T-helper 2 cell treated with Interferon-gamma antibody and Interleukin-4, amounts not matched to agents 100 ng/mL and 5 ng/mL, for 36 hours (primary cell): ENCODE measurements at regions not wholly inside any gene's neighbourhood (a gene's known extent, or its start where the extent isn't known, plus 50 kb on each side); places are given as distances from the start of the nearest gene placed in this dataset.

Experiments
- intact Hi-C: fragments of 100-400 bp; cut with micrococcal nuclease; formaldehyde crosslinking; loops from one replicate; pipeline ENCODE4 v1.15.1; 2023

DNA sequence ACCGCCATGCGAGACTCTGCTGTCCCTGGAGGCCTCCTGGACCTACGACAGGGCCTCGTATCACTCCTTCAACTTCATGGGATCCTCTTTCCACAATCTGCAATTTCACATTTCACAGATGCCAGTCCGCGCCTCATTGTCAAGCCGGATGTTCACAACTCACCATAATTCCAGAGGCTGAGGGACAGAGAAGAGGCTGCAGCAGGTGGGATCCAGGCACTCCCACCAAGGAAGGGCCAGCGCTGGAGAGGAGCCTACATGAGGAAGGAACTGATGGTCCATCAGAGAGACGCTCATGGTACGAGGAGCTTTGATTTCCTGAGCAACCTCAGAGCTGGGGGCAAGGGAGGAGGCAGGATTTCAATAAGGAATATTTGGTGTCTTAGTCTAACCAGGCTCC, 495.0 kb downstream of the BRD1 start:
- intact Hi-C loops = no loop called here

DNA sequence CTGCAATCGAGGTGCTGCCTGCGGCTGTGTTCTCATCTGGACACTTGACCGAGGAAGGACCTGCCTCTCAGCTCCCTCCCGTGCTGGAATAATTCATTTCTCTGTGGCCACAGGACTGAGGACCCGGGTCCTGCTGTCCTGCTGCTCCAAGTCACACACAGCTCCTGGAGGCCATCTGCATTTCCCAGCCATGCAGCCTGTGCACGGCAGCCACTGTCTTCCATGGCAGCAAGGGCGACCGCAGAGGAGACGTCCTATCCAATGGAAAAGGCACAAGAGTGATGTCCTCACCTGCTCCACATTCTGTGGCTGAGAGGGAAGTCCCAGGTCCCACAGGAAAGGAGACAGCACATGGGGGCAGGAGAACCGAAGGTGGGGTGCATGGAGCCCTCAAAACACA, 495.8 kb downstream of the BRD1 start:
- intact Hi-C loops = no loop called here

DNA sequence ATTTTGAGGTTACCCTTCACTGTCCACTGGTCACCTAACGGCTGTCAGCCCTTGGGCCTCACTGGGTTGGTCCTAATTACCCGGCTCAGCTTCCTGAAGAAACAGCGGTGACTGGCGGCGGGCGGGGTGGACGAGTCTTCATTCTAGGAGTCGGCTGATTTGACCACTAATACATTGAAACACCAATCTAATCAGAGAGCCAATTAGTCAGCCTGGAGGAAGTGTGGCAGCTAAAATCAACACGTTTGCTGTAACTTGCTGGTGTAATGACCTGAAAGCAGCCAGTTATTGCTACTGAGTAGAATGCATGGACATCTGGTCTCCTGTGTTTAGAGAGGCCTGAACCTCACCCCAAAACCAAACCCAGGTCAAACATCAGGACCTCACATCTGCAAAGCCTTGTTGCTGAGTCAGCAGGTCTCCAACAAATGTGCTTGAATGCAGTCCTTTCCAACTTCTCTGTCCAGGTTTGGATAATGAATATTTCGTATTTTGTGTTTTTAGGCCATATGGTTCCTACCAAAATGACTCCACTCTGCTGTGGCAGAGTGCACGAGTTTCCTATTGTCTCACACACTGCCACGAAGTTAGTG, 496.4 kb downstream of the BRD1 start:
- intact Hi-C loops = no loop called here

DNA sequence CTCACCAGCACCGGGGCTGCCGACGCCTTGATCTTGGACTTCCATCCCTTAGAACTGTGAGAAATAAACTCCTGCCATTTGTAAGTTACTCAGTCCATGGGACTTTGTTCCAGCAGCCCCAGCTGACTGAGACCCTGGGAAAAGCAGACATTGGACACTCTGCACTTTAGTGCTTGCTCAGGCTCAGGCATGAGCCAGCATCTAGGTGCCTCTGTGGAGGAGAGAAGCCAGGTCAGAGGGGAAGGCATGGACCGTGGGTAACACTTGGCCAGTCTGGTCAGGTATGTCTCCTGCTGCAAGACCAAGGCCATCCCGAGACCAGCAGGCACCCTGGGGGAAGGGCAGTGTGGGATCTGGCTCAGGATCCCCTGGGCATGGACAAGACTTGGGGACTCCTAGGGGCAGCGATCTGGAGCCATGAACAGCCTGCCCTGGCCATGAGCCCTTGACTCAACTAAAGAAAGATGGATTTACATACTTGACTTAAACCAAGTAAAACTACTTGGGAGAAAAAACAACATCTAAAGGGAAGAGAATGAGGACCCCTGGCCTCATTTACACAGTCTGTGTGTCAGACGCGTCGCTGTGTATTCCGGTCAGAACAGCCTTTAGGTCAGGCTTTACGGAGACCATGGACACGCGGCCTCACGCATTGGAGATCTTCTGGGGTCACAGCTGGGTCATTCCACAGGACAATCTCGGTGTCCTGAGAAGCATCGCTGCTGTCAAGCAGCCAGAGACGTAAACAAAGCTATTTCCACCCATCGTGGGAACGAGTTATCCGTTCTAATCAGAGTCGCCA, 497.1 kb downstream of the BRD1 start:
- intact Hi-C loops = no loop called here

DNA sequence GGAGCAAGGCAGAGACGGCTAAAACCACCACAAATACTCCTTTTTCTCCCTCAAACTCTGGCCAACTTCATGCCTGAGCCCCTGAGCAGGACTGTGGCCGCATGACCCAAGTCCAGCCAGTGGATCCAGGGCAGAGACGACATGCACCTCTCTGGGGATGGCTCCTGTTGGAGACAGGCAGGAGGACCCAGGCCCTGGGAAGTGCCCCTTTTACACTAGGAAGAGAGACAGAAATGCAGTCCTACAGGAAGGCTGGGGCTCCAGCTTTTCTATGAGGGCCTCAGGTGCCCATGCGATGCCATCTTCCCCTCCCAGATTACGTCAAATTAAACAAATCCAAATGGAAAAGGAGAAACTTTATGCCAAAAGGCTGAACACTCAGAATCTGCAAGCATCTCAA, 498.0 kb downstream of the BRD1 start:
- intact Hi-C loops = no loop called here

DNA sequence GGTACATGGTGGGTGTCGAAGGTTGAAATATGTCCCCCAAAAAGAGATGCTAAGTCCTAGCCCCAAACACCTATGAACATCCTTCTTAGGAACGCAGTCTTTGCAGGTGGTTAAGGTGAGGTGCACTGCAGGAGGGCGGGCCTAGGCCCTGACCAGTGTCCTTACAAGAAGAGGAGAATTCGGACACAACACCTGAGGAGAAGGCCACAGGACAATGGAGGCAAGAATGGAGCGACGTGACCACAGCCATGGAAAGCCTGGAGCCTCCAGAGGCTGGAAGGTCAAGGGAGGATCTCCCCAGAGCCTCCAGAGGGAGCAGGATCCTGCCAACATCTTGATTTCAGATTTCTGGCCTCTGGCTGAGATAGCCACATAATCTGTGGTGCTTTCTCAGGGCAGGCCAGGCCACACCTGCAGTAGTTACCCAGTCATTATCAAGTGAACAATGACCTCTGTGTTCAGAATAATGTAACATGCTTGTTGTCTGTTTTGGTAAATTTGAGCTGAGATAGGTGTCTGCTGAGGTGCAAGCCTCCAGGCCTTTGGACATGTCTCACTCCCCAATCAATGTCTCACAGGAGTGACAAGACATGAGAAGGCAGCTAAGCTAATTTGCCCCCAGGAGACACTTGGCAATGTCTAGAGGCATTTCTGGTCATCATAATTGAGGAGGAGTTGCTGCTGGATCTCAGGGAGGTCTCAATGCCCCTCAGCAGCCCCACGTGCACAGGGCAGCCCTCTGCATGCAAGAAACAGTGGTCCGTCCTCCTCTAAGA, 498.9 kb downstream of the BRD1 start:
- intact Hi-C loops = no loop called here

DNA sequence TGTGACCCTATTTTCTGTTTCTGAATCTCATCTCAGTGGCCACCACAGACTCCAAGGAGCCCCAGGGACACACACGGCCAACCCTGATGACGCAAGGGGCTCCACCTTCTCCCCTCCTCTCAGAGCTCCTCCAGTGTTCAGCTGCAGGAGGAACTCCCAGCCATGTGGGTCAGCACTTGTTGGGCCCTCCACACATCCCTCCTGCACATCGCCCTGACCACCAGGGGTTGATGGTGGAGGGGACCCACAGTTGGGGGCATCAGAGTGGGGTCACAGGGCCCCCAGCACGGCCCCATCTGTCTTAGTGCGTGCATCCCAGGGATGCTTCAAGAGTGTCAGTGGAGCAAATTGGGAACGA, 499.6 kb downstream of the BRD1 start:
- intact Hi-C loops = no loop called here

DNA sequence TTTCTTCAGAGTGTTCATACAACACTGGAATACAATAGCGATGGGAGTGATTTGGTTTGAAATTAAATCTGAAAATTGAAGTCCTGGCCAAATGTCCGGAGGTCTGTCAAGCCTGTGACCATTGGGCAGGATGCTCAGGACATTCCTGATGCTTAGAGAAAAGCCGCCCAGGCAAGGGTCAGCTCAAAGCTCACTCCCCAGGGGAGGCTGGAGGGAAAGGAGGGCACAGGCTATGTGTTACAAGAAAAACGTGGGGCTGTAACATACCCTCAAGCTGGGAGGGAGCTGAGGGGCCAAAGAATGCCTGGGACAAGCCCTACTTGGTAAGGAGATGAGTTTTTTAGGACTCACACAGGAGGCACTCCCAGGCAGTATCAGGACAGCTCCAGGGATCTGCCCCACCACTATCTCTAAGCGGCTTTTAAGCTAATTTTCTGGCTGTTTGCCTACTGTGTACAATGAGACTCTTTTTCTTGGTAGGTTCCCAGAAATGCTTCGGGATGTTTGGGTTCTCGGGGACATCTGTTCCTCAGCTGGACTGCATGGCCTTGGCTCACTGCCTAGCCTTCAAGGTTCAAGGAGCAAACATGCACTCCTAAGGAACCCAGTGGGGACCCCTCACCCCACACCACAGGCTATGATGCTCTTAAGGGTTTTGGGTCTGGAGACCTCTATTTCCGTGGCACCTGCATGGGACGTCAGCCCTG, 500.1 kb downstream of the BRD1 start:
- intact Hi-C loops = no loop called here

DNA sequence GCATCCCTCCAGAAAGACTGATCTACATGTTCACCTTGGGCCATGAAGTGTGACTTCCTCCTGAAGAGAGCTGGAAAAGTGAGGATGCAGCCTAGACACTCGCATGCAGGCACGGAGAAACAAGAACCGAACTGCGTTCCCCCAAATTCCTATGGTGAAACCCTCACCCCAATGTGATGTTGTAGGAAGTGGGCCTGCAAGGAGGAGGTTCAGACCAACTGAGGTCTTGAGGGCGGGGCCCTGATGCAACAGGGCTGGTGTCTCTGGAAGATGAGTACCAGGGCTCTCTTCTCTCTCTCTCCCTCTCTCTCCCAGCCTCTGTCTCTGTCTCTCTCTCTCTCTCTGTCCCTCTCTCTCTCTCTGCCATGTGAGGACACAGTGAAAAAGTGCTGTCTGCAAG, 501.1 kb downstream of the BRD1 start:
- intact Hi-C loops = no loop called here

DNA sequence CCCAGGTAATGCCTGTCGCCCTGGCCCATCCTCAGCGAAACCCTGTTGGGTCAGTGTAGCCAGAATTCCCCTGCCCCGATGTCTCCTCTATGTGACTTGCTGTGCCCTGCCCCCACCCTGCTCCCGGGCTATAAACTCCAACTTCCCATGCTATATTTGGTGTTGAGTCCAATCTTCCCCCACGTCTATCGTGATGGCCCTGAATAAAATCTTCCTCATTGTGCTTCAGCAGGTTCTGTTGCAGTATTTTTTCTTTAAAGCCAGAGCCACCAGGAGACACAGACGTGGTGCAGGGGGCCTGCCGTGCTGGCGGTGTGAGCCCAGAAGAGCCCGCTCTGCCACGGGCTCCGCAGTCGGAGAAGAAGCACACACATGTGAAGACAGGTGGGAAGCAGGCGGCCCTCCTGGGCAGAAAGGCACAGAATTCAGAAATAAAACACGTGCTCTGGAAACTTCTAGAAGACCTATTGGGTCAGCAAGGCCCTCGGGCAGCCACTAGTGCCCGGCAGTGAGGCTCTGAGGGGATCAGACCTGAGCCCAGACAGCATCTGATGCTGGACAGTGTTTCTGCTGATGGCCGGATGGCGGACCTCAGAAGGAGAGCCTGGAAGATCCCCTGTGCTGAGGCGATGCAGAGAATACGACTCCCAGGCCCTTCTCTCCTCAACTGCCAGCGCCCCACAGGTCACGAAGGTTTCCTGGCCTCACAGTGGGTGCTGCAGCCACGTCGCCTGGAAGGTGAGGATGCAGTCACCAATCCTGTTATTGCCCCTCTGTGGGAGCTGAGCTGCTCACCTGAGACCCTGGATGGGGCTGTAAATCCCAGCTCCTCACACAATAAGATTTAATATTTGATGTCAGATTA, 501.9 kb downstream of the BRD1 start:
- intact Hi-C loops = no loop called here

DNA sequence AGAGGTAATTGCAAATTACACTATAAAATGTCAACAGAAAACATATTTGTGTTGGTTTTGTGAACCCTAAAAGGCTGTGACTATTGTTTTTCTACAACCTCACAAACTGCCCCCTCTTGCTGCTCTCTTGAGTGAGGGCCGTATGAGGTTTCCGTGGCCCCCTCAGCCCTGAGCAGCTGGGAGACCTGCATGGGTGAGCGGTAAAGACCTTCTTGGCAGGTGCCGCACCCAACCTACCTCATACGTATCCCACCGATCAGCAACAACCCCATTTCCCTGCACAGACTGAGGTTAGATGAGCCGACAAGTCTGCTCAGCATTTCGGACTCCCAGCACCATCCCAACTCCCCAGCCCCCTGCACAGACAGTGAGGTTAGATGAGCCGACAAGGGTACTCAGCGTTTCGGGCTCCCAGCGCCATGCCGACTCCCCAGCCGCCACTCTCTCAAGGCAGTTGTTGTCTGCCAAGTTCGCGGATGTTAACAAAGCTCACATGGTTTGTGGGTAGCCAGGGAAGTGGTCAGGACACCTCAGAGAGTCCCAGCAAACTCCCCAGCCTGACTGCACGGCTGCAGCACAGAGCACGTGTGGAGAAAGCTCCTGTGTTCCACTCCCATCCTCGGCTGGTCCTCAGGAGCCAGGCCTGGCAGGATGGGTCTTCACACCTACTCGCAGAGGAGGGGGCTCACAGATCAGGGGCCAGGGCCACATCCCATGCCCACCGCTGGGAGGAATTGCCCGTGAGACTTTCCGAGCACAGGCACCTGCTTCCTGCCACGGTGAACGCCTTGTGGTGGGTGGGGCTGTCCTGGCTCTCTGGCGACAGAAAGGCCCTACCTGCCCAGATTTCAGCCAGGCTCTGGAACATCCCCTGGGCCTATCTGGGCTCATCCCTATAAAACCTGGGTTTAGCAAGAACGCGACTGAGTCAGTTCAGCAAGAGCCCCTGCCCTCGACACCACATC, 502.9 kb downstream of the BRD1 start:
- intact Hi-C loops = no loop called here

DNA sequence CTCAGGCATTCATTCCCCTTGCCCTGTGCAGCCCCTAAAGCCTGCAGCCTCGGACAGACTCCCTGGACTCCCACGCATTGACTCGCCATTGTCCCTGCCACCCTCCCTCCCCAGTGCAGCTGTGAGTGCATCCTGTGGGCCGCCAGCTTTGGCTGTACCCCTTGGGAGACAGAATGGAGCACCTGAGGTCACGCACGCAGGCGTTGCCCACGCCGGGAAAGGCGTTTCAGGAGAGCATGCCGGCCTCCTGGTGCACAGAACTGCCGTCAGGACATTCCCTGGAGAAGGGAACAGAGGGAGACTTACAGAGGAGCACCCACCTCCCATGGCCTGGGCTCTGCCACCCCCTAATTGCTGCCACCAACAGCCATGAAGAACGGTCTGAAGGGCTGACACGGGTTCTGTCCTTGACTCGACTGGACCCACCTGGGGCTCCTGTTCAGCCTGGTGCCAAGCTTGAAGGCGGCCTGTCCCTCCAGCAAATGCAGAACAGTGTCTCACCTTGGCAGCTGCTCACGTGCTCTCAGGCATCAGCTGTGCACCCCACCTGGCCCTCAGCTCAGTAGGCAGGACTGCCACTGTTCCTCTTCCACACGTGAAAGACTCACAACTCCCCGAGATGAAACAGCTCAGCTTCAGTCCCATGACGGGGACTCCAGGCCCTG, 503.8 kb downstream of the BRD1 start:
- intact Hi-C loops = no loop called here

DNA sequence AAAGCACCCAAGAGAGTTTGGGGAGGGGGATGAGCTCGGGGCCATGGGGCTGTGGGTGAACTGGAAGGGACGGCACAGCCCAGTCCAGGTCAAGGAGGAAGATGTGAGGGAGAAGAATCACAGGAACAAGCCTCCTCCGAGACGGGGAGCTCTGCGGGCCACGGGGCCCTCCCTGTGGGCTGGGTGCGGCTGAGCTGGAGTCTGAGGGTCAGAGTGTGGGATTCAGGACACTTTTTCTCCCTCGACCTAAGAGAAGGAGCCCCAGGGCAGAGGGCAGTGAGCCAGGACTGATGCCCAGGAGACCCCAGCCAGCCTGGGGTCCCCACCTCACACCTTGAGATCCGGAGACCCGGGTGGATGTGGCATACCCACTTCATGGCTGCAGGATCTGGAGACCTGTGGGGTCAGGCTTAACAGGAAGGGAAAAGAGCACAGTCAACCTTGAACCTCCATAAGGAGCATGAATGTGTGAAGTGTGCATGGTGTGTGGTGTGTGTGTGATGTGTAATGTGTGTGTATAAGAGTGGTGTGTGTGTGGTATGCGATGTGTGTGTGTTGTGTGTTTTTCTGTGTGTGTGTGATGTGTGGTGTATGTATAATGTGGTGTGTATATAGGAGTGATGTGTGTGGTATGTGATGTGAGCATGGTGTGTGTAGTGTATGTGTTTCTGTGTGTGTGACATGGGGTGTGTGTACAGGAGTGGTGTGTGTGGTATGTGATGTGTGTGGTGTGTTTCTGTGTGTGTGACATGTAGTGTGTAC, 504.6 kb downstream of the BRD1 start:
- intact Hi-C loops = no loop called here

DNA sequence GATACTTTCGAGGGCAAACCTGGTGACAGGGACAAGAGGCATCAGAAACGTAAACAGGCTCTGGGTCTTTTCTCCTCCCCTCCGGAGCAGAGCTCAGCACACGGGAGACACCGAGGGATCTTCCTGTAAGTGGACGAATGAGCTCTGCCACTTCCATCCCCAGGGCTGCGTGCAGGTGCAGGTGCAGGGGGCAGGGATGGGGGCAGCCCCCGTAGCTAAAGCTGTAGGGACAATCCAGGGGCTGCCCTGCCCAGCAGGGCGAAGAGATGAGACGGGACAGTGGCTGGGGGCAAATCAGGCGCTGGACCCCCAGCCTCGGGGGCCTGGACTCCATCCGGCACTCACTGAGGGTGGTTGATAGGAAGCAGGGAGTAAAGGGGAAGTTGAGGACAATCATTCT, 505.4 kb downstream of the BRD1 start:
- intact Hi-C loops = no loop called here

DNA sequence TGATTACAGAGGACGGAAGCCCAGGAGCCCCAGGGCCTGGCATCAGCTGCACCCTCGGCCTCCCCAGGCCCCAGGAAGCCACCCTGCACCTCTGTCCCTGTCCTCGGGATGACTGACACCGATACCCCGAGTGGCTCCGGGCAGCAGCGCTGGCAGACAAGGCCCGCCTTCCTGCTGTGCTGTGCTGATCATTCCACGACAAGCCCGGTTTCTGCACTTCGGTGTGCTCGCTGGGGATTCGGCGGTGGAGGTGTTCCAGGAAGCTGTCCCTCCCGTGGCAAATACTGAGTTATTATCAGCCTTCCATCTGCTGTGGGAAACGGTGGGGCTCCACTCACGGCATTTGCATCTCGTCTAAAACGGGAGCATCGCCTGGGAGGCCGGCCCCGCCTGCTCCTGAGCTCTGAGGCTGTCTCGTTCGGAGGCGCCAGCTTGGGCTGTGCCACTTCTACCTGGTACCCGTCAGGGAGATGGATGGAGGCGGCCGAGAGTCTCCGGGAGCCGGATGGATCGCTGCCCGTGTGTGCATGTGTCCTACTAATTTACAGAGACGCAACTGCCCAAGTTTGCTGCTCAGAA, 506.1 kb downstream of the BRD1 start:
- intact Hi-C loops = no loop called here

DNA sequence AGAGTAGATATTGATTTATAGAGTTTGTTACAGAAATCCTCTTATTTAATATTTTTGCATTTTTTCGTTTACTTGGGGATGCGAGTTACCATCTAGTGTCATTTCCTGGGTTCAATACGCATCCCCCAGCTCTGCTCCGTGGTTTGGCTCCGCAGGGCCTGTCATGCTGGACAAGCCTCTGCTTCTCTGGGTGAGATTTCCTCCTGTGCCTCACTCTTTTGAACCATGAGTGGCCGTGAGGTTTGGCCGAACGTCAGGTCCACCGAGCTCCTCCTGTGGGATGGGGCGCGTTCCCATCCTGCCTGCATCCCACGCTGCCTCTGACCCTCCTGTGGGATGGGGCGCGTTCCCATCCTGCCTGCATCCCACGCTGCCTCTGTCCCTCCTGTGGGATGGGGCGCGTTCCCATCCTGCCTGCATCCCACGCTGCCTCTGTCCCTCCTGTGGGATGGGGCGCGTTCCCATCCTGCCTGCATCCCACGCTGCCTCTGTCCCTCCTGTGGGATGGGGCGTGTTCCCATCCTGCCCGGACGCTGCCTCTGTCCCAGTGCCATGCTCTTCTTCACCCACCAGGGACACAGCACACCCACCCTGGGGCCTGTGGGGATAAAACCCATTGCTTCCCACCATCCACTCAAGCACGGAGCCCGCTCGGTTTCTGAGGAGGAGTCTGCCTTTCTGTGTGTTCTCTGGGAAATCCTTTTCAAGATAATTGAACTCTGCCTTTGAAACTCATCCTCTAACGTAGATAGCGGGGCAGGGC, 506.8 kb downstream of the BRD1 start:
- intact Hi-C loops = no loop called here

DNA sequence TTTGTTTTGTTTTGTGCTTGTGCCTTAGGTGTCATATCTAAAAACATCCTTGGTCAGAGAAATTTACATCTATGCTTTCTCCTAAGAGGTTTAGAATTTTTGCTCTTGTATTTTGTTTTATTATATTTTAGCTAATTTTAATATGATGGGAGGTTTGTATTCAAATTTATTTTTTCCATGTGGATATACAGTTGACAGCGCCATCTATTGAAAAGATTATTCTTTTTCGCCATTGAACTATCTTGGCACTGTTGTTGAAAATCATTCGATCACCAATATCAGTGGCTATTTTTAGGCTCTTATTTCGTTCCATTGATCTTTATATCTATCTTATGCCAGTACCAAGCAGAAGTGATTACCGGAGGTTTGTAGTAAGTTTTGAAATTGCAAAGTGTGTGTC, 510.3 kb downstream of the BRD1 start:
- intact Hi-C loops = no loop called here
